GM23248 (cell line): ENCODE measurements at regions not wholly inside any gene's neighbourhood (a gene's known extent, or its start where the extent isn't known, plus 50 kb on each side); places are given as distances from the start of the nearest gene placed in this dataset.
A peak's percentile ranks its signal among the peaks of the same experiment; 100 is the strongest.

Source experiments
- DNase-seq: peaks from one replicate; pipeline ENCODE4 v3.0.0-alpha.2; 2015
- H2AFZ ChIP-seq: fragments of 200-600 bp; sonication (generic); 2 replicates; pipeline ENCODE4 v1.6.1; 2016; ENCODE audit warnings: antibody characterized with exemption
- H3F3A ChIP-seq: fragments of 200-600 bp; sonication (generic); 2 replicates; pipeline ENCODE4 v1.6.1; 2016; ENCODE audit warnings: mild to moderate bottlenecking, antibody characterized with exemption, mixed run types; ENCODE audit not compliant: insufficient read depth
- H3K27ac ChIP-seq: fragments of 200-600 bp; sonication (generic); 2 replicates; pipeline ENCODE4 v1.5.1; 2016; ENCODE audit warnings: mild to moderate bottlenecking
- H3K27me3 ChIP-seq: fragments of 200-600 bp; sonication (generic); replicated peaks from 2 replicates; pipeline ENCODE4 v1.6.1; 2016; ENCODE audit warnings: mild to moderate bottlenecking; ENCODE audit not compliant: insufficient read depth
- H3K36me3 ChIP-seq: fragments of 200-600 bp; sonication (generic); 2 replicates; pipeline ENCODE4 v1.6.1; 2016; ENCODE audit warnings: low read depth, mild to moderate bottlenecking
- H3K4me1 ChIP-seq: fragments of 200-600 bp; sonication (generic); 2 replicates; pipeline ENCODE4 v1.6.1; 2016; ENCODE audit warnings: mild to moderate bottlenecking; ENCODE audit not compliant: insufficient read depth
- H3K4me2 ChIP-seq: fragments of 200-600 bp; sonication (generic); one replicate; pipeline ENCODE4 v1.6.1; 2016; ENCODE audit warnings: mild to moderate bottlenecking; ENCODE audit not compliant: unreplicated experiment
- H3K4me3 ChIP-seq: fragments of 200-600 bp; sonication (generic); 2 replicates; pipeline ENCODE4 v1.5.1; 2016; ENCODE audit warnings: mild to moderate bottlenecking
- H3K79me2 ChIP-seq: fragments of 200-600 bp; sonication (generic); 2 replicates; pipeline ENCODE4 v1.6.1; 2016; ENCODE audit warnings: mild to moderate bottlenecking; ENCODE audit not compliant: insufficient read depth
- H3K9ac ChIP-seq: fragments of 200-600 bp; sonication (generic); 2 replicates; pipeline ENCODE4 v1.6.1; 2016; ENCODE audit warnings: mild to moderate bottlenecking
- H3K9me2 ChIP-seq: fragments of 200-600 bp; sonication (generic); 2 replicates; pipeline ENCODE4 v1.6.1; 2016; ENCODE audit warnings: mixed run types, mild to moderate bottlenecking, moderate library complexity; ENCODE audit not compliant: insufficient read depth
- H3K9me3 ChIP-seq: fragments of 200-600 bp; sonication (generic); one replicate; pipeline ENCODE4 v1.6.1; 2017; ENCODE audit warnings: low read depth
- H4K20me1 ChIP-seq: fragments of 200-600 bp; sonication (generic); 2 replicates; pipeline ENCODE4 v1.6.0; 2016; ENCODE audit not compliant: insufficient read depth
- EZH2 ChIP-seq: fragments of 200-600 bp; sonication (generic); IDR thresholded peaks from 2 replicates; pipeline ENCODE4 v1.6.1; 2018; ENCODE audit warnings: antibody characterized with exemption, mild to moderate bottlenecking; ENCODE audit not compliant: insufficient read depth, poor library complexity, severe bottlenecking
- EZH2phosphoT487 ChIP-seq: fragments of 200-600 bp; sonication (generic); IDR thresholded peaks from 2 replicates; pipeline ENCODE4 v1.6.1; 2018; ENCODE audit warnings: antibody characterized with exemption, moderate library complexity, mild to moderate bottlenecking, low read depth; ENCODE audit not compliant: insufficient read depth
- WGBS, 2 experiments: methylation state at CpG; one replicate each; pipeline ENCODE4 v1.1.6; 2015 to 2017; ENCODE audit warnings: low lambda C conversion rate in 2 of 2, low coverage in 1 of 2; ENCODE audit errors: missing lambda C conversion rate in 2 of 2; 5-methylcytosine and 5-hydroxymethylcytosine counted together
- in situ Hi-C: fragments of 300-500 bp; cut with MboI; formaldehyde crosslinking; loops from 2 replicates; pipeline ENCODE4 v1.15.0; 2020

DNA sequence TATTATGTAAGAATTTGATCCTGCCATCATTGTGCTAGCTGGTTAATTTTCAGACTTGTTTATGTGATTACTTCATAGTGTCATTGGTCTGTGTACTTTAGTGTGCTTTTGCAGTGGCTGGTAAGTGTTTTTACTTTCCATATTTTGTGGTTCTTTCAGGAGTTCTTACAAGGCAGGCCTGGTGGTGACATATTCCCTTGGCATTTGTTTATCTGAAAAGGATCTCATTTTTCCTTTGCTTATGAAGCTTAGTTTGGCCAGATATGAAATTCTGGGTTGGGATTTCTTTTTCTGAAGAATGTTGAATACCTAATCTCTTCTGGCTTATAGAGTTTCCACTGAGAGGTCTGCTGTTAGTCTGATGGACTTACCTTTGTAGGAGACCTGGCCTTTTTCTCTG, 72.8 kb upstream of the MC4R start:
- no peaks in the 10 kb centered on the region for H3K79me2 ChIP-seq
- in situ Hi-C loops: no loop called here
- TF ChIP-seq EZH2phosphoT487 (no peak), EZH2 (no peak)

DNA sequence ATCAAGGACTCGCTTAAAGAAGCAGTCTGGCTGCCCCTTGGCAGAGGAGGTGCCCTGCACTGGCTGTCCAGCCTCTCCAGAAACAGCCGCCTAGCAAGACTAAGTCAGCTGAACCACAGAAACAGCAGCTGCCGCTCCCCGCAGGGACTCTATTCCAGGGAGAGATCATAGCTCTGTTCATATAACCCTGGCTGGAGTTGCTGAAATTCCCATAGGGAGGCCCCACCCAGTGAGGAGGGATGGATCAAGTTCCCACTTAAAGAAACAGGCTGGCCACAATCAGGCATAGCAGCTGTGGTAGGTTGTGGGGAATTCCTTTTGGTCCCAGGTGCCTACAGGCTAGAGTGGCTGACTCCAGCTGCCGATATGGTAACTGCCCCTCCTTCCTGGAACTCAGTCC, 74.2 kb upstream of the MC4R start:
- H3K9me3 ChIP-seq: no peaks in the 10 kb centered on the region
- 31% methylated on average over 5 of the region's 5 CpGs for WGBS, 2 experiments
- H3K4me2 ChIP-seq: peak overlapping the region; percentile 38
- no peaks in the 10 kb centered on the region for H3K79me2 ChIP-seq
- TF ChIP-seq EZH2phosphoT487: no peak
- TF ChIP-seq EZH2: no peak
- DNase-seq: peak; percentile 61
- H3F3A ChIP-seq: peaks cover 12% of the 10 kb centered on the region
- H2AFZ ChIP-seq: no peak overlapping the region
- no peaks in the 10 kb centered on the region for H4K20me1 ChIP-seq
- H3K9ac ChIP-seq: no peak overlapping the region
- H3K27ac ChIP-seq: no peak overlapping the region
- peaks cover 18% of the 10 kb centered on the region for H3K4me1 ChIP-seq
- in situ Hi-C loops: no loop called here
- H3K4me3 ChIP-seq: no peak overlapping the region
- H3K9me2 ChIP-seq: no peaks in the 10 kb centered on the region
- H3K27me3 ChIP-seq: no peaks in the 10 kb centered on the region
- no peaks in the 10 kb centered on the region for H3K36me3 ChIP-seq

More for the DNA sequence above, 72.8 kb upstream of the MC4R start:
- no peaks in the 10 kb centered on the region for H4K20me1 ChIP-seq
- H3K4me2 ChIP-seq: no peak overlapping the region
- no peak overlapping the region for H3K4me3 ChIP-seq
- no peaks in the 10 kb centered on the region for H3K9me2 ChIP-seq
- peaks cover 12% of the 10 kb centered on the region for H3F3A ChIP-seq
- no peak overlapping the region for H3K27ac ChIP-seq
- peaks cover 17% of the 10 kb centered on the region for H3K4me1 ChIP-seq
- H3K27me3 ChIP-seq: no peaks in the 10 kb centered on the region
- H3K9ac ChIP-seq: no peak overlapping the region
- H2AFZ ChIP-seq: peak overlapping the region; percentile 41; the same call in 1 of the 2 replicates
- no peaks in the 10 kb centered on the region for H3K36me3 ChIP-seq
- DNase-seq: peak; percentile 43
- no peaks in the 10 kb centered on the region for H3K9me3 ChIP-seq

DNA sequence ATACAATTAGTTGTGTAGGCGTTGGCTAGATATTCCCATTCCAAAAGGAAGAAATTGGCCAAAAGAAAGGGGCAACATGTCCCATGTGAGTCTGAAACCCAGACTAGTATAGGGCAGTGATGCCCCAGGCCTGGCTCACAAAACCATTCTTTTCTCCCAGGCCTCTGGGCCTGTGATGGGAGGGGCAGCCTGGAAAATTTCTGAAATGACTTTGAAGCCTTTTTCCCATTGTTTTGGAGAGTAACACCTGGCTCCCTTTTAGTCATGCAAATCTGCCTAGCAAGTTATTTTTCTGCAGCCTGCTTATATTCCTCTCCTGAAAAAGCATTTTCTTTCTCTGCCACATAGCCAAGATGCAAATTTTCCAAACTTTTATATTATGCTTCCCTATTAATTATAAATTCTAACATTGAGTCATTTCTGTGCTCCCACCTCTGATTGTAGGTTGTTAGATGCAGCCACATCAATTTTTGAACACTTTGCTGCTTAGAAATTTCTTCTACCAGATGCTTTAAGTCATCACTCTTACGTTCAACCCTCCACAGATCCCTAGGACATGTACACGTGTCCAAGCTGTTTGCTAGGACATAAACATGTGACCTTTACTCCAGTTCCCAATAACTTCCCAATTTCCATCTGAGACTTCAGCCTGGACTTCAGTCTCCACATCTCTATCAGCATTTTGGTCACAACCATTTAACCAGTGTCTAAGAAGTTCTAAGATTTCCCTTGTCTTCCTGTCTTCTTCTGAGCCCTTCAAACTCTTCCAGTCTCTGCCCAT, 76.1 kb upstream of the MC4R start:
- Histone ChIP-seq H3K79me2 (no peaks in the 10 kb centered on the region), H3K4me2 (no peak overlapping the region), H3K36me3 (no peaks in the 10 kb centered on the region), H3K9me3 (no peaks in the 10 kb centered on the region), H3K27me3 (no peaks in the 10 kb centered on the region), H3K4me3 (no peak overlapping the region), H4K20me1 (no peaks in the 10 kb centered on the region), H3K27ac (no peak overlapping the region), H3K9me2 (no peaks in the 10 kb centered on the region), H3K9ac (no peak overlapping the region), H3F3A (peaks cover 12% of the 10 kb centered on the region), H2AFZ (no peak overlapping the region), H3K4me1 (peaks cover 30% of the 10 kb centered on the region)
- DNase-seq: no peak
- TF ChIP-seq EZH2phosphoT487: no peak
- no peak for TF ChIP-seq EZH2
- WGBS, 2 experiments: 77 to 80% methylated on average over 3 of the region's 3 CpGs
- in situ Hi-C loops: no loop called here

DNA sequence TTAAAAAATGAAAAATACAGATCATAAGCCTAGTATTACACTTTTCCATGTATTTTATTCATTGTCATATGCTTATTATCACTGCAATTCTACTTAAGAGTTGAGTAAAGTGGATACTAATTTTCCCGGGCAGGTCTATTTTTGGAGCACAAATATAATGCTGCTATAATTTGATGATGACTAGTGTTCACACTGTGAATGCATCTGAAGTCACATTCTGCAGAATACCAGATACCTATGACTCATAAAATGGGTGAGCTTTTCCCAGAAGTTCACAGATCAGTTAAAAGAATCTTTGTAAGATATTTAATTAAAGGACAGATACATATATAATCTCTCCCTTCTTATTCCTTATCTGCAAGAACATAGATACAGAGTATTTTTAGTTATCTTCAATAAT, 79.8 kb upstream of the MC4R start:
- in situ Hi-C loops: no loop called here
- no peaks in the 10 kb centered on the region for H4K20me1 ChIP-seq
- H3K9me2 ChIP-seq: no peaks in the 10 kb centered on the region
- H2AFZ ChIP-seq: no peak overlapping the region
- TF ChIP-seq EZH2phosphoT487: no peak
- no peak for TF ChIP-seq EZH2
- 0% methylated on average over 1 of the region's 1 CpG for WGBS, 2 experiments
- no peak overlapping the region for H3K4me3 ChIP-seq
- no peak overlapping the region for H3K9ac ChIP-seq
- H3K4me1 ChIP-seq: peaks cover 13% of the 10 kb centered on the region
- DNase-seq: peak; percentile 85
- no peaks in the 10 kb centered on the region for H3K36me3 ChIP-seq
- H3K4me2 ChIP-seq: peak overlapping the region; percentile 41
- no peaks in the 10 kb centered on the region for H3K79me2 ChIP-seq
- no peaks in the 10 kb centered on the region for H3K27me3 ChIP-seq
- no peaks in the 10 kb centered on the region for H3F3A ChIP-seq
- H3K9me3 ChIP-seq: no peaks in the 10 kb centered on the region
- no peak overlapping the region for H3K27ac ChIP-seq
